ENCODE measurements at regions not wholly inside any gene's neighbourhood (a gene's known extent, or its start where the extent isn't known, plus 50 kb on each side); places are given as distances from the start of the nearest gene placed in this dataset.

- TF ChIP-seq ZNF518A (tag by site-specific recombination; conservative IDR thresholded peaks at IDR 0.05; ENCODE audit: low read depth) (0 out of 2 replicates have a peak, but pooled peaks have one; percentile 45), ZBTB44 (tag by site-specific recombination; IDR thresholded peaks at IDR 0.05) (no peak), ZFP69B (tag by site-specific recombination; IDR thresholded peaks at IDR 0.05) (no peak), ZNF114 (tag by site-specific recombination; IDR thresholded peaks at IDR 0.05) (no peak), ZNF155 (tag by site-specific recombination; IDR thresholded peaks at IDR 0.05) (no peak), PRDM10 (tag by site-specific recombination; IDR thresholded peaks at IDR 0.05) (peak; percentile 90), HOXA7 (CRISPR knock-in tag; IDR thresholded peaks at IDR 0.05; ENCODE audit: borderline replicate concordance) (no peak), ZNF530 (tag by site-specific recombination; IDR thresholded peaks at IDR 0.05; ENCODE audit: low read depth) (no peak), ZNF621 (tag by site-specific recombination; IDR thresholded peaks at IDR 0.05) (no peak), ZNF394 (tag by site-specific recombination; IDR thresholded peaks at IDR 0.05; ENCODE audit: borderline replicate concordance) (peak; percentile 15; the same call in 1 of the 2 replicates), ZNF121 (tag by site-specific recombination; IDR thresholded peaks at IDR 0.05) (no peak), ZNF280D (tag by site-specific recombination; IDR thresholded peaks at IDR 0.05) (0 out of 2 replicates have a peak, but pooled peaks have one; percentile 24), ZBTB7A (tag by site-specific recombination; IDR thresholded peaks at IDR 0.05; ENCODE audit: low read depth) (no peak), ZNF184 (tag by site-specific recombination; IDR thresholded peaks at IDR 0.05) (no peak), GLIS2 (tag by site-specific recombination; IDR thresholded peaks at IDR 0.05) (peak; percentile 60), ZNF580 (tag by site-specific recombination; IDR thresholded peaks at IDR 0.05) (peak; percentile 54; the same call in 1 of the 2 replicates), BCL11B (tag by site-specific recombination; IDR thresholded peaks at IDR 0.05; ENCODE audit: low read depth) (no peak), OSR2 (tag by site-specific recombination; IDR thresholded peaks at IDR 0.05) (no peak), ZNF324 (tag by site-specific recombination; IDR thresholded peaks at IDR 0.05) (peak; percentile 20; the same call in 1 of the 2 replicates), TSHZ1 (tag by site-specific recombination; IDR thresholded peaks at IDR 0.05; ENCODE audit: borderline replicate concordance) (no peak), YY1 (tag by site-specific recombination; IDR thresholded peaks at IDR 0.05) (no peak)
These were observed 67.9 kb upstream of the PDZD8 start (continued) for GRCh38 chr10:117442944-117443685.

Data from HEK293 (cell line).